ENCODE measurements at regions not wholly inside any gene's neighbourhood (a gene's known extent, or its start where the extent isn't known, plus 50 kb on each side); places are given as distances from the start of the nearest gene placed in this dataset.

DNA sequence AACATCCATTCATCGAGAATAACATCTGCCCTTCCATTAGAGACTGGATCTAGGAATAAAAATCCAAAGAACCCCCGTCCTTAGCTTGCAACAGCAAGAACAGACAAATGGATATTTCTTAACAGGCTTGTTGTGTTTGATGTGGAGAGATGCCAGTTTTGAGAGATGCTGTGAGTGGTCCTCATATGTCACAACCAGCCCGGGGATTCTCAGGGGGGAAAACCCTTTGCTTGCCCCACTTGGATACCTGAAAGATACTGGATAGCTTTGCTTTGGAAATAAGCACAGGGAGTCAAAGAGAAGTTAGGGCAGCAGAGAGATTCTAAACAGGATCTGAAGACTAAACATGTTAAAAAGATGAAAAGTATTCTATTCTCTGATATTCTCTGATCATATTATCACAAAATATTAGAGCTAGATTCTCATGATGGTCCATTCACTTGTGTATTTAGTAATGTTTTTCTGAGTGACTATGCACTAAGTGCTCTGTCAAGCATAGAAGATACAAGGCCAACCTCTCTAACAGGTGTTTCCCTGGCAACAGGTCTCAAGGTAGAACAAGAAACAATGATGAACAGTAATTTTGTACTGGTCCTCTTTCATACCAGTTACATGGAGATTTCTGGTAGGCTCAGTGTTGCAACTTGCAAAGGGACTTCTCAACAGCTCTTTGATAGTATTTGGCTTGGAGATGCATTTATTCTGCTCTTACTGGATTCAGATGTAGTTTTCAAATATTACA is 348.2 kb downstream of the MYCN start:
- TF ChIP-seq, protein P1, sequence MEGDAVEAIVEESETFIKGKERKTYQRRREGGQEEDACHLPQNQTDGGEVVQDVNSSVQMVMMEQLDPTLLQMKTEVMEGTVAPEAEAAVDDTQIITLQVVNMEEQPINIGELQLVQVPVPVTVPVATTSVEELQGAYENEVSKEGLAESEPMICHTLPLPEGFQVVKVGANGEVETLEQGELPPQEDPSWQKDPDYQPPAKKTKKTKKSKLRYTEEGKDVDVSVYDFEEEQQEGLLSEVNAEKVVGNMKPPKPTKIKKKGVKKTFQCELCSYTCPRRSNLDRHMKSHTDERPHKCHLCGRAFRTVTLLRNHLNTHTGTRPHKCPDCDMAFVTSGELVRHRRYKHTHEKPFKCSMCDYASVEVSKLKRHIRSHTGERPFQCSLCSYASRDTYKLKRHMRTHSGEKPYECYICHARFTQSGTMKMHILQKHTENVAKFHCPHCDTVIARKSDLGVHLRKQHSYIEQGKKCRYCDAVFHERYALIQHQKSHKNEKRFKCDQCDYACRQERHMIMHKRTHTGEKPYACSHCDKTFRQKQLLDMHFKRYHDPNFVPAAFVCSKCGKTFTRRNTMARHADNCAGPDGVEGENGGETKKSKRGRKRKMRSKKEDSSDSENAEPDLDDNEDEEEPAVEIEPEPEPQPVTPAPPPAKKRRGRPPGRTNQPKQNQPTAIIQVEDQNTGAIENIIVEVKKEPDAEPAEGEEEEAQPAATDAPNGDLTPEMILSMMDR (conservative IDR thresholded peaks at IDR 0.05; ENCODE audit: low read depth, low read length) = no peak
- no peak overlapping the region for H3K4me3 ChIP-seq (ENCODE audit: low read depth, low read length)

DNA sequence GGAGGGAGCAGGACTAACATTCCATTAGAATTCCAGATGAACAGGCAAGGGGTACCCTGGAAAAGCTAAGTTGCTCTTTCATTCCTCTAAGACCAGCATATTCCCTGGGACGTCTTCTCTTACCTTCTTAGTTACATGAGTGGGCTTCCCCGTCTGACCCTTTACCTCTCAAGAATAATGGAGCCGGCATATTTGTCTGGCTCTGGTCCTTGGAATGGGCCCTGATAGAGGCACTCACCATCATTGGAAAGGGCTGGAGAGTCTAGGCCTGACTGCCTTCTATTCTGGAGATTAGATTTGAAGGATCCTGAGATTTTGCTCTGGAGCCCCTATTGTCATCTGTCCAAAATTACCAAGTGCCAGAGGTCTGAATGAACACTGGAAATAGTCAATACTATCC is 347.5 kb downstream of the MYCN start:
- no peak for DNase-seq (ENCODE audit: low read depth)
- TF ChIP-seq, protein P1 (conservative IDR thresholded peaks at IDR 0.05; ENCODE audit: low read depth, low read length) = no peak
- no peak overlapping the region for H3K4me3 ChIP-seq (ENCODE audit: low read depth, low read length)

More for the DNA sequence above, 348.2 kb downstream of the MYCN start:
- no peak for DNase-seq (ENCODE audit: low read depth)

DNA sequence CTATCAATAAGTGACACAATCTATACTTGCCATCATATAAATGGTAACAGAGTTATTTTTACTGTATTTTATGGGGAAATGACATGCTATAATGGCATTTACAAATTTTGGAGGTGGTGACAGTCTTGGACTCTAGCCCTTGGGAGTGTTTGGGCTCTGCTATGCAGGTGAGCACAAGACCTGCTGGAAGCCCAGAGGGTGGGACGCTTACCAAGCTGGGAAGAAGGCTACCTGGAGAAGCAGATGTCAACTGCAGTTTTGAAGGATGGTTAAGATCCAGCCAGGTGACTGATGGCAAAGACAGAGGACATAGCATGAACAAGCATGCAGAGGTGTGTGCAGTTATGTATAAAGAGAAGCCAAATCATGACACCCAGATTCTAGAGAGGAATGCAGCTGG is 346.9 kb downstream of the MYCN start:
- TF ChIP-seq, protein P1 (conservative IDR thresholded peaks at IDR 0.05; ENCODE audit: low read depth, low read length) = no peak
- DNase-seq (ENCODE audit: low read depth) = no peak
- no peak overlapping the region for H3K4me3 ChIP-seq (ENCODE audit: low read depth, low read length)

DNA sequence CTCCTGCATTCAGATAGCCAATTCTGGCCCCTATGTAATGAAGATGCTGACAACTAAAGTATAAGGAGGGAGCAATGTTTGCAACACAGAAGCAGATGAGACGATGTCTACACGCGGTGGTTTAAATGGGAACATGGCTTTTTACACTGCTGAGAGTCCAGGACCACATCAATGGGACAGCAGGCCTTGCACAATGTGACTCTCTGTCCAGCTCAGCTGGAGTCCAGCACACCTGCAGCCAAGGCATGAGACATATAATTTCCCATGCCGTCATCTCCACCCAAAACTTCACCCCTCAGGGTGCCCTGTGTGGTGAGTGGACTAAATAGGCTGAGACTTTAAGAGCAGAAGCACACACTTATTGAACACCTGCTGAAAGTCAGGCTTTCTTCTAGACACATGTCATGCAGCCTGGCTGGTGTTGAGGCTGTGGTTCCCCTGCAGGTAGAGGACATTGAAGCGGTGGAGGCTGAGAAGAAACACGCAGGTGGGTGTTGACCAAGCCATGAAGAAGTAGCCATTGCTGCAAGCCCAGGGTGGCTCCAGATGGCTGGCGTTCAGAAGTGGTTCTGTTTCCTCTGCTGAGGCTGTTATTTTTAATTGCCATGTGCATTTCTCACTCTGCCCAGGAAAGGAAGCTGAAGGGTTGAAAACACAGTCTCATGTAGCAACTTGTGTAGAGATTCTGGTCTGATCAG is 345.6 kb downstream of the MYCN start:
- TF ChIP-seq, protein P1 (conservative IDR thresholded peaks at IDR 0.05; ENCODE audit: low read depth, low read length) = no peak
- DNase-seq (ENCODE audit: low read depth) = no peak
- no peak overlapping the region for H3K4me3 ChIP-seq (ENCODE audit: low read depth, low read length)

DNA sequence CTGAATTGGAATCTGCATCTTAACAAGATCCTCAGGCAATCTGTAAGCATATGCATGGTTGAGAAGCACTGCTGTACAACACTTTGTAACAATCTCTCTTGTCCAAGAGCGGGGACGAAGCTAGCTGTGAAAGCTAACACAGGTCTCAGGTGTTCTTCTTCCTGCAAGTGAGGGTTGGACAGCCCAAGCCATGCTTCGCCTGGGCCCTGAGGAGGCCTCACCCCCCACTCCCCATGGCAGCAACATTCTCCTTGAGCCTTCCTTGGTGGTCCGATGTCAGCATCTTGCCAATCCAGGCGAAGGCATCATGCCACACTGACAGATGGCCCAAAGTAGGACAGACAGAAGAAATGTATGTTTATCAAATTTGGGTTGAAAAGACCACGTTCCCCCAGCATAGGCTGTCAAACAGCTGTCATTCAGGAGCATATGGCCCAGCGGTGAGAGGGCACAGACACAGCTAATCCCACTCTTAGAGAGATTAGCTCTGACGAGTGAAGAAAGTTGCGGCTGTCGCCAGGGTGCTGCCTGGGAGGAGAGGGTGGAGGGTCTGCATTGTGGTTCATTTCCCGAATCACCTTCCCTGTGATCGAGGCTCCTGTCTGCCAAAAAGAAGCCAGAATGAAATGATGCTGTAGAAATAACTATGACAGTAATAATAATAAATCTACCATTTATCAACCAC is 344.7 kb downstream of the MYCN start:
- DNase-seq (ENCODE audit: low read depth) = no peak

DNA sequence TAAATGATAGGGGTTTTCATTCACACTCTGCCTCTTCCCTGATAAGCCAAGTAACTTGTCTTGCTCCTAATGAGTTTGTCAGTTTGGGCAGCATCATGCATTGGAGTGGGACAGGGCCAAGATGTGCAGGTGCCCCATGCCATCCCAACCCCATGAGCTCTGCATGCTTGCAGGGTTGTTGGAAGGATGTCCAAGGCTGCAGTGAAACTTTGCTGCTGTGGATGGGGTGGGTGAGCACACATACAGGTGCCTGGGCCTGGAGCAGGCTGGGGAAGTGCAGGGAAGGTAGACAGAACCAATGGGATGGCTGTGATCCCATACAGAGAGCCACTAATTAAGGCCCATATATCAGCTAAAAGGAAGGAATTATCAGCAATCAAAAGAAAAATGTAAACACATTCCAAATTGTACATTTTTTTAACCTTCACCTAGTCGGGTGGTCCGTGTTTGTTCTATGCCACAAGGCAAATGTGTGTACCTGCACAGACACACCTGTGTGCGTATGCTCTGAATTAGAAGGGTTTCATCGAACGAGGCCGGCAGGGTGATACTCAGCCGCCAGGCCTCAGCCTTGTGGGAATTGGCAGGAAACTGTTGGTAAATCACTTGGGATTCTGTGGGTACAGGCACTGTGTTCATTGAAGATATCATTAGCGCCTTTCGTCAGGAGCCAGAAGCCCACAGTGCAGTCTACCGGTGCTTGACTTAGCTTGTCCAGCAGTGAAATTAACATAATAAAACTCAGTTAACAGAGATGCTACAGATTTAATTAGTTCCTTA is 342.9 kb downstream of the MYCN start:
- no peak for DNase-seq (ENCODE audit: low read depth)
- TF ChIP-seq, protein P1 (conservative IDR thresholded peaks at IDR 0.05; ENCODE audit: low read depth, low read length) = no peak
- H3K4me3 ChIP-seq (ENCODE audit: low read depth, low read length) = no peak overlapping the region

More for the DNA sequence above, 344.7 kb downstream of the MYCN start:
- TF ChIP-seq, protein P1 (conservative IDR thresholded peaks at IDR 0.05; ENCODE audit: low read depth, low read length) = no peak
- no peak overlapping the region for H3K4me3 ChIP-seq (ENCODE audit: low read depth, low read length)

All from choroid plexus epithelial cell (primary cell).